SIG-M5 treated with dmso at 0.1 percent for 504 hours (cell line): ENCODE measurements at regions not wholly inside any gene's neighbourhood (a gene's known extent, or its start where the extent isn't known, plus 50 kb on each side); places are given as distances from the start of the nearest gene placed in this dataset.

Experiments
- DNase-seq: peaks from one replicate; lab custom pipeline; 2025; ENCODE audit not compliant: unreplicated experiment; lab: John Stamatoyannopoulos, UW

DNA sequence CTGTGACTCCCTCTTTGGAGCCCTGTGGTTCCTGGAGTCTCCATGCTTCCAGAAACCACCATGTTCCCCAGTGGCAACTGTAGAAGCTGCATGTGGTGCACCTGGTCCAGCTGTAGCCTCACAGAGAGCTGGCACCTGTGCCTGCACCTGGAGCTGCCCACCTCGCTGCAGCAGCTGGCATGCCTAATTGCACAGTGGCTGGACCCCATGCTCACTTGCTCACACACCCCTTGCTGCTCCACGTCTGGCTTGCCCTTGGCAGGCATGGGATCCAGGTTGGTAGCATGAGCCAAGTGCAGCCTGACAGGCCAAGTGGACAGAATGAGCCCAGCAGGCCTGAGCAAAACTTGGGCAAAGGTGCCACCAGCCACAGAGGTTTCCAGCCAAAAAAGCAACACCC is 680.1 kb downstream of the MATN1 start:
- DNase-seq = no peak

- DNase-seq = no peak
Observed at GRCh38 chr1:30042438-30043147, 680.8 kb downstream of the MATN1 start.

- DNase-seq = no peak
Observed at GRCh38 chr1:30041741-30042437, 681.5 kb downstream of the MATN1 start.

DNA sequence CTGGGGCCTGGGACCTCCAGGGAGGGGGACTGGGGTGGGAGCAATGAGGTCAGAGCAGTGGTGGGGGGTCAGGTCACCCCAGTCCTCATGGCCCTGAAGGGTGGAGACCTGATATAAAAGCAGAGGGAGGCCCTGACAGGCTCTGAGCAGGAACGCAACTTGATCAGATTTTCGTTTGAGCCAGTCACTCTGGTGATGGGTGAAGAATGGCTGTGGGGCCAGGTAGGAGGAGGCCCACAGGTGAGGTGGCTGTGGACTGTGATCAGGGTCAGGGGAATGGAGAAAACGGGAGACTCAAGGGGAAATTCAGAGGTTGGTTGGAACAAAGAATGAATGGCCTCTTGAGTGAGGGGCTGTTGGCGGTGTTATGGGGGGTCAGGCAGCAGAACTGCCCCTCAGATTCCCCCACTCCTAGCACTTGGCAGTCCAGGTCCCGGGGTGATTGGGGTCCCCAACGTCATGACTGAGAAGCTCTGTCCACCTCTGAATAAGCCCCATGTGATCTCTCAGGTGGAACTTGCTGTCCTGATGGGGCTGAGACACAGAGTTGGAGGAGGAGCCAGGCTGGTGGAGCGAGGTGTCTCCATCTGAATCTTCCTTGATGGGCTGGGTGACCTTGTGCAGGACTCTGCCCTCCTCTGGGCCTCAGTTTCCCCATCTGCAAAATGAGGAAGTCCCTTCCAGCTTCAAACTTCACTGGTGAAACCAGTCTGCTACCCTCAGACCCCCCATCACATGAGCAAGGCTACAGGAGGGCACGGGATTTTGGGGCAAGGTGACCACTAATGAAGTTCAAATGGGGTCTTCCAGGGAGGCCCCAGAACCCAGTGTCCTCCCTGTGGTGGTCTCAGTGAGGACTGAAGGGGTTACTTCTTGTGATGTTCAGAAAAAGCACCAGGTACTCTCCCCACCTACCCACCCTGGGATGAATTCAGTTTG is 683.0 kb downstream of the MATN1 start:
- no peak for DNase-seq

GRCh38 chr1:30039354-30040080 is 683.9 kb downstream of the MATN1 start:
- no peak for DNase-seq

DNA sequence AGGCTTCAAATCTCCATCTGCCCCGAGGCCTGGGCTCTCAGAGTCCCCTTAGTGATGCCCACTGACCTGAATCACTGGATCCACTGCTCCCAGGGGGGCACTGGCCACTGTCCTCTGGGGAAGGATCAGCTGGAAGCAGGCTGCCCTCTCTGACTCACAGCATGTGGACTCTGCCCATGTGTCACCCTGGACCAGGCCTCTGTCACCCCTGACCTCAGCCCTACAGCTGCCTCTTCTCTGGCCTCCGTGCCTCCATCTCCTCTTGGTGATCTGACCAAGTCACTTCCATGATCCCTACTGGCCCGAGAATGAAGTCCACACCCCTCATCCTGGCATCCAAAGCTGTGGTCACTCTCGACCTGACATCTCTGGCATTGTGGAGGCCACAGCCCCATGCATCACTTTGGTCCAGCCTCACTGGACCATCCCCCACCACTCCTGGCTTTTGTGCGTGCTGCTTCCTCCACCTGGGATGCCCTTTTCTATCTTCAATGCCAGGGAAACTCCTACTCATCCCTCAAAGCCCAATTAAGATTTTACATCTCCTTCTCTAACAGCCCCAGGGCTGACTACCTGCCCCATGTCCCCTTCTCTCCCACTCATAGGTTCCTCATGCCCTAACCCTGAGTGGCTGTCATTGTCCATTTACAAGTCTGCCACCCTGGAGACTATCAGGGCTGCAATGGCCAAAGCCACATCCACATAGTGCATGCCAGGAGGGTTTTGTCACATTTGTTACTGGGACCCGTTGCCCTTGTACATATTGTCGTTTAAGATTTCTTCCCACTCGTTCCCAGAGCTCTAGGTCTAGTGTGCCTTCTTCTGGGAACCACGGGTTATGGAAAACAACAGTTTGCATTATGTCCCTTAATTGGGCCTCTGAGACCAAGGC is 685.0 kb downstream of the MATN1 start:
- no peak for DNase-seq

DNA sequence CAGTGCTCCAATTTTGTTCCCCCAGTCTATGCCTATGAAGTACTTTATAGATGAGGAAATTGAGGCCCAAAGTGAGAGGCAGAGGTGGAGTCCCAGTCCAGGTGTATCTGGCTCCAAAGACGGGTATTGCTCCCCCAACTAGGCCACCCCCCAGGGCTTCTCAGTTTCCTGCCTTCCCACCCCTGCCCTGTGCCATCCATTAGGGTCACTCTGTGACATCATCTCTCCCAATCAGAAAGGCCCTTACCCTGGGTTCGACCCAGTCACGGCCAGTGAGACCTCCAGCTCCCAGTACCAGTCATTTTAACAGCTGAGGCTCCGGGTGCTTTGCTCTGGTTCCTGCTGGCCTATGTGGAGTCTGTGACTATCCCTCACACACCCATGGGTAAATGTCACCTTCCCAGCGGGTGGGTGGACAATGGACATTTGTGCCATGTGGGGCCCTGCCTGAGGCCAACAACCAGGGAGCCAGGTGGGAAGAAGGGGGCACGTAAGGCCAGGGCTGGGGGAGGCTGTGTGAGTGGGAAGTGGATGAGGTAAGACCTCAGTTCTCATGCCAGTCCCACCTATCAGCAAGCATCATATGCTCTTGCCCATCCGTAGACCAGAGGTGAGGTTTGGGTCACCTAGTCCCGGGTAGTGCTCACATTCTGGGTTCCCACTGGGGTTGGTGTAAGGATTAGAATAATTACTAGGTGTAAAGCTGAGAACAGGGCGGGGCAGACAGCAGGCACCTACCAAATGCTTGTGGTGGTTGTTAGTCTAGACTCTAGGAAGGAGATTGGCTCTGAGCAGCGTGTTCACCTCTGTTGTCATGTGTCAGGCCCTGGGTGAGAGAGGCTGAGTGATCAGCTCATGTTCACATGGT is 685.9 kb downstream of the MATN1 start:
- DNase-seq = no peak

DNA sequence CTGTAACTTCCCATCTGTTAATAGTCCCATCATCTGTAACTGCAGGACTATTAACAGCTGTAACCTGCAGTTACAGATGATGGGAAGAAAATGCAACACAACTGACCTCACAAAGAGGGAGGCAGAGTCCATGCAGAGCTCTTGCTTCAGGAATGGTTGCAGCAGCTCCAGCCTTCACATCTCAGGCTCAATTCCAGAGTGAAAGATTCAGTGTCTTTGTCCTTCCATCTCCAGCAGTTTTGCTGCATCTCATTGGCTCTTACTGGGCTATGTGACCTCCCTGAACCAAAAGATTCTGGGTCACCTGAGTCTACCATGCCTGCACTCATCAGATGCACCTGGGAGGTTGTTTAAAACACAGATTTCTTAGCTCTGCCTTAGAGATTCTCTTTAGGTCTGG is 686.7 kb downstream of the MATN1 start:
- no peak for DNase-seq

DNA sequence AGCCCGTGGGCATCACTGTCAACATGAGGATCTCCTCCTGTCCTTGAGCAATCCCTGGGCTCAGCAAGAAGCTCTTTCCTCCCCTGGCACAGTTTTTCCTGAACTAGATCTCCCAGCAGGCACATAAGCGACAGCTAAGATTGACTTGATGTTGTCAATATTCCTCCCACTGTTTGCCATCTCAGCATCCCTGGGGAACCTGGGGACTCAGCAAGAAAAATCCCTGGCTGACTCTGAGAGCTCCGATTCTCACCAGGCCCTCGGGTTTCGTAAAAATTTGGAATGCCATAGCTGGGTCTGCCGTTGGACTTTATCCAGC is 687.2 kb downstream of the MATN1 start:
- no peak for DNase-seq

DNA sequence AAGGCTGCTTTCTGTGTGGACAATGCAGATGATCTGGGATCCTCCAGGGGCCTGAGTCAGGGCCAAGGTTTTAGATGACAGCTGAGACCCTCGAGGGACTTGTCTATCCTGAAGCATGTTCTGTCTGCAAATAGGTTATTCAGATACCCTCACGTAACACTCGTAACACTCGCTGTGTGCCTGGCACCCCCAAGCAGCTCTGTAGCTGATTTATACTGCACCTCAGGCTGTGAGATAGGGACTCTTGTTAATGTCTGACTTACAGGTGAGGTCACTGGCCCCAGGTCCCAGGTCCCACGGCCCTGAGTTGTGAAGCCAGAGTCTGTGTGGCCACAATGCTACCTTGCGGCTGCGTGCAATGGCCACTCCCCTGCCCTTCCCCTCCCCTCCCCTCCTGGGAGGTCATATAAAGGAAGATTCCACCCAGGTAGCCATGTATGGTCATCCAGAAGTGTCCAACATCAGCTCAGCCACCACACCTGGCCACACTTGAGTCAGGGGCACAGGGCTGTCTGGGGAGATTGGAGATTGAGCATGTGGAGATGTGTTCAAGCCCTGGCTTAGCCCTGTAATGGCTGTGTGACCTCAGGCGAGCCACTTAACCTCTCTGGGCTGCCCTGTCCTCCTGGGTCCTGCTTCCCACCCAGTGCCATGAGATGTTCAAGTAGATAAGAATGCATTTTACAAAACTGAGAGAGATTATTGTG is 687.7 kb downstream of the MATN1 start:
- no peak for DNase-seq

DNA sequence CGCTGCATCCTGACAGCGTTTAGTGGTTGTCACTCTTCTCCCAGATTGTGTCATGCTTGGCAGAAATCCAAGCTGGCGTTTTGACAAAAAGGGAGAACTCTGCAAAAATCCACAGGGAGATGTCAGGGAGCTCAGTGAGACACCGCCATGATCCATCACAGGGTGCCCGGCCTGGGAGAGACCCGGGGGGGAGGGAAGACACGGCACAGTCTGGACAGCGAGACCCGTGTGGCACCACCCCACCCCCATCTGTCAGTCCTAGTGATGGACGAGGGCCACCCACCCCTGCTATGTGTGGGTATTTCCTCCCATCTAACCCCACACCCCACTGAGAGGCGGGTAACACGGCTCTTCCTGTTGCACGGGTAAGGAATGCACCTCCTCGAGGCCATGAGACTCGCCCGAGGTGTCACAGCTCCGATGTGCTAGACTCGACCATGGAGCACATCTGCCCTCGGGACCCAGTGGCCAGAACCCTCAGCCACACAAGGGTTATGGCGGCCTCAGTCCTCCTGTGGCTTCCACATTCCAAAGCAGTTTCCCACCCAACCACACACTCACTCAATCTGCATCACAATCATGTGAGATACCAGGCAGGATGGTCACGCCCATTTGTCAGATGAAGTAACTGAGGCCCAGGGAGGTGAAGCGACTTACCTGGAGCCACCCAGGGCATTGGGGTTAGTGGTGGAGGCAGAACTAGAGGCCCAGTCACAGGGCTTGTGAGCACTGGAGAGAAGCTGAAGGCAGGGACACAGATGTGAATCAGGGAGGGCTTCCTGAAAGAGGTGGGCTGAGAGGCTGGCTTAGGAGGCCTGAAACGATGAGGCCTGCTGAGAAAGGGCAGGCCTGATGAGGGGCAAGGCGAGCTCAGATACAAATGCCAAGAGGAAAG is 688.5 kb downstream of the MATN1 start:
- no peak for DNase-seq

DNA sequence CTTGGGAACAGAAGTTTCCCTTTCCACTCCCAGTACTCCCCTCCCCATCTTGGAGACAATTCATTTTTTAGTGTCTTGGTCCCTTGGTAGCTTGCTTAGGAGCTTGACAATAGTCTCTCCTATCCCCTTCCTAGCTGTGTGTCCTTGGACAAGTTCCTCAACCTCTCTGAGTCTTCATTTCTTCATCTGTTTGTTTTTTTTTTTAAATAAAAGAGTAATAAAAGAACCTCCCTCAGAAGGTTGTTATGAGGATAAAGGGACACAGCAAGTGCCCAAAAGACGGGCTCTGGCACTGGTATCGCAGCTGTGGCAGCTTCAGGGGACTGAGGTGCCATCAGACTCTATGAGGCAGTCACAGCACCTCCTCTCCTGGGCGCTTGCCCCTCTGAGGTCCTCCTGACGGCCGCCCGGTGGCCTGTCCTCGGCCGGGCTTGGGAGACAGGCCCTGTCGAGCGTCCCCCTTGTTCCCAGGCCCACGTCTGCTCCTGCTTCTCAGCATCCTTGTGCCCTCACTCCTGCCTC is 689.2 kb downstream of the MATN1 start:
- no peak for DNase-seq

- DNase-seq = no peak
Observed at GRCh38 chr1:30033256-30034104, 689.9 kb downstream of the MATN1 start.

DNA sequence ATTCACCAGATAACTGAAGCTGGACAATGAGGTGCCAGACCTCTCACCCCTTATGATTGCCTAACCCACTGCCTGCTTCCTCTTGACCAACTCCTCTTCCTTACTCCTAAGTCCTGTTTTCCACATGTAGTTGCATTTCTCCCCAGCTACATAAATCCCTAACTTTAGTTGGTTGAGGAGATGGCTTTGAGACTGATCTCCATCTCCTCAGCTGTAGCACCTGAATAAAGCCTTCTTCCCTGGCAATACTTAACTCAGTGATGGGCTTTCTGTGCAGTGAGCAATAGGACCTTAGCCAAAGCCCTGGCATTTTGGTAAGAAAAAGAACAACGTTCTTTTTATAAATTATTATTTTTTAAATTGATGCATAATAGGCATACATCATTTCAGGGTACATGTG is 691.1 kb downstream of the MATN1 start:
- DNase-seq = no peak

DNA sequence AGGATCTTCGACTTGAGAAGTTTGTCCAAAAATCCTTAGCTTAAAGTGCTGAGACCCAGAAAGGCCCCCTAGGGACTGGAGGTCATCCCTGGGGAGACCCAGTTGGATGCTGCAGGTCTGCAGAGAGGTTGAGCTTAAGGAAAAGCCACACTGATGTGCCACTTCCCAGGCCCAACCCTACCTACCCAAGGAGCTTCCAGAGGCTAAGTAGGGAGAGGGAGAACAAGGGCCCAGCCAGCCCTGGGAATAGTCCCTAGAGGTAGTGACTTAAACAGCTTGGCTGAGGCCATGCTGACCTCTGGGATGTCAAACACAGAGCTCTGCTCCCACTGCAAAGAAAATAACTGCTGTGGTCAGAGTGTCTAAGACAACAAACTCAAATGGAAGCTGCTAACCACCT is 693.7 kb downstream of the MATN1 start:
- DNase-seq = no peak

DNA sequence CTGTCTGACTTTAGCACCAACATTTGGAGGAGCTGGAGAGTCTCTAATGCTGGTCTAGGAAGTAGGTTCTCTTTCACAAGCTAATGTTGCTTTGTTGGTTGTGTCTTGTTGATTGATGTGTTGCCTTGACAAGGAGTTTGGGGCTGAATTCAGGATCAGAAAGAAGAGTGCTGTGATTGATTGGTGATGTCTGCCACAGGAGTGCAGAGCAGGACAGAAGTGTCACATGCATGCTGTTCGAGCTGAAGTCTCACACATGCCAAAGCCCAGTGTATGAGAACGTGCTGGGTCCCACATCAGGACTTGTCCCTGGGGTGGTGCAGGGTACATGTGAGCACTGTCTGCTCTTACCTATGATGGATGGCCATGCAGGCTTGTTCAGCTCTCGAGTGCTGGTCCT is 694.4 kb downstream of the MATN1 start:
- no peak for DNase-seq

- no peak for DNase-seq
Observed at GRCh38 chr1:30028283-30028682, 695.1 kb downstream of the MATN1 start.
